HepG2 (cell line): ENCODE measurements at regions not wholly inside any gene's neighbourhood (a gene's known extent, or its start where the extent isn't known, plus 50 kb on each side); places are given as distances from the start of the nearest gene placed in this dataset.

Source experiments
- NR3C1 ChIP-seq: sonication (generic); formaldehyde crosslinking; IDR thresholded peaks from 2 replicates; pipeline ENCODE4 v1.4.0; 2020; ENCODE audit warnings: missing genetic modification reagents
- ZBTB43 ChIP-seq: sonication (generic); formaldehyde crosslinking; conservative IDR thresholded peaks from 2 replicates; pipeline ENCODE4 v1.4.0; 2020; ENCODE audit warnings: missing genetic modification reagents
- ZNF337 ChIP-seq: sonication (generic); formaldehyde crosslinking; IDR thresholded peaks from 2 replicates; pipeline ENCODE4 v1.5.1; 2020; ENCODE audit warnings: missing genetic modification reagents, low read depth, mild to moderate bottlenecking, borderline replicate concordance
- TF ChIP-seq, protein P1 (sequence below), 2 experiments: sonication (generic) in 1 of 2; formaldehyde crosslinking in 1 of 2; IDR thresholded peaks; 2 replicates each; pipeline versions ENCODE4 v1.6.1 to v1.9.0; 2014 to 2022; ENCODE audit warnings: antibody characterized with exemption in 1 of 2, borderline replicate concordance in 1 of 2, inconsistent platforms in 1 of 2, low read depth in 1 of 2, missing genetic modification reagents in 1 of 2
- TF ChIP-seq, protein P2 (sequence below): sonication (generic); formaldehyde crosslinking; IDR thresholded peaks from 2 replicates; pipeline ENCODE4 v1.4.0; 2020; ENCODE audit warnings: missing genetic modification reagents

- TF ChIP-seq, protein P1, sequence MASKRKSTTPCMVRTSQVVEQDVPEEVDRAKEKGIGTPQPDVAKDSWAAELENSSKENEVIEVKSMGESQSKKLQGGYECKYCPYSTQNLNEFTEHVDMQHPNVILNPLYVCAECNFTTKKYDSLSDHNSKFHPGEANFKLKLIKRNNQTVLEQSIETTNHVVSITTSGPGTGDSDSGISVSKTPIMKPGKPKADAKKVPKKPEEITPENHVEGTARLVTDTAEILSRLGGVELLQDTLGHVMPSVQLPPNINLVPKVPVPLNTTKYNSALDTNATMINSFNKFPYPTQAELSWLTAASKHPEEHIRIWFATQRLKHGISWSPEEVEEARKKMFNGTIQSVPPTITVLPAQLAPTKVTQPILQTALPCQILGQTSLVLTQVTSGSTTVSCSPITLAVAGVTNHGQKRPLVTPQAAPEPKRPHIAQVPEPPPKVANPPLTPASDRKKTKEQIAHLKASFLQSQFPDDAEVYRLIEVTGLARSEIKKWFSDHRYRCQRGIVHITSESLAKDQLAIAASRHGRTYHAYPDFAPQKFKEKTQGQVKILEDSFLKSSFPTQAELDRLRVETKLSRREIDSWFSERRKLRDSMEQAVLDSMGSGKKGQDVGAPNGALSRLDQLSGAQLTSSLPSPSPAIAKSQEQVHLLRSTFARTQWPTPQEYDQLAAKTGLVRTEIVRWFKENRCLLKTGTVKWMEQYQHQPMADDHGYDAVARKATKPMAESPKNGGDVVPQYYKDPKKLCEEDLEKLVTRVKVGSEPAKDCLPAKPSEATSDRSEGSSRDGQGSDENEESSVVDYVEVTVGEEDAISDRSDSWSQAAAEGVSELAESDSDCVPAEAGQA (IDR thresholded peaks at IDR 0.05; ENCODE audit: low read depth): no peak
- TF ChIP-seq, protein P1 (CRISPR knock-in tag; IDR thresholded peaks at IDR 0.05; ENCODE audit: borderline replicate concordance): no peak
- no peak for TF ChIP-seq NR3C1 (CRISPR knock-in tag)
- no peak for TF ChIP-seq ZNF337 (CRISPR knock-in tag)
- TF ChIP-seq, protein P2, sequence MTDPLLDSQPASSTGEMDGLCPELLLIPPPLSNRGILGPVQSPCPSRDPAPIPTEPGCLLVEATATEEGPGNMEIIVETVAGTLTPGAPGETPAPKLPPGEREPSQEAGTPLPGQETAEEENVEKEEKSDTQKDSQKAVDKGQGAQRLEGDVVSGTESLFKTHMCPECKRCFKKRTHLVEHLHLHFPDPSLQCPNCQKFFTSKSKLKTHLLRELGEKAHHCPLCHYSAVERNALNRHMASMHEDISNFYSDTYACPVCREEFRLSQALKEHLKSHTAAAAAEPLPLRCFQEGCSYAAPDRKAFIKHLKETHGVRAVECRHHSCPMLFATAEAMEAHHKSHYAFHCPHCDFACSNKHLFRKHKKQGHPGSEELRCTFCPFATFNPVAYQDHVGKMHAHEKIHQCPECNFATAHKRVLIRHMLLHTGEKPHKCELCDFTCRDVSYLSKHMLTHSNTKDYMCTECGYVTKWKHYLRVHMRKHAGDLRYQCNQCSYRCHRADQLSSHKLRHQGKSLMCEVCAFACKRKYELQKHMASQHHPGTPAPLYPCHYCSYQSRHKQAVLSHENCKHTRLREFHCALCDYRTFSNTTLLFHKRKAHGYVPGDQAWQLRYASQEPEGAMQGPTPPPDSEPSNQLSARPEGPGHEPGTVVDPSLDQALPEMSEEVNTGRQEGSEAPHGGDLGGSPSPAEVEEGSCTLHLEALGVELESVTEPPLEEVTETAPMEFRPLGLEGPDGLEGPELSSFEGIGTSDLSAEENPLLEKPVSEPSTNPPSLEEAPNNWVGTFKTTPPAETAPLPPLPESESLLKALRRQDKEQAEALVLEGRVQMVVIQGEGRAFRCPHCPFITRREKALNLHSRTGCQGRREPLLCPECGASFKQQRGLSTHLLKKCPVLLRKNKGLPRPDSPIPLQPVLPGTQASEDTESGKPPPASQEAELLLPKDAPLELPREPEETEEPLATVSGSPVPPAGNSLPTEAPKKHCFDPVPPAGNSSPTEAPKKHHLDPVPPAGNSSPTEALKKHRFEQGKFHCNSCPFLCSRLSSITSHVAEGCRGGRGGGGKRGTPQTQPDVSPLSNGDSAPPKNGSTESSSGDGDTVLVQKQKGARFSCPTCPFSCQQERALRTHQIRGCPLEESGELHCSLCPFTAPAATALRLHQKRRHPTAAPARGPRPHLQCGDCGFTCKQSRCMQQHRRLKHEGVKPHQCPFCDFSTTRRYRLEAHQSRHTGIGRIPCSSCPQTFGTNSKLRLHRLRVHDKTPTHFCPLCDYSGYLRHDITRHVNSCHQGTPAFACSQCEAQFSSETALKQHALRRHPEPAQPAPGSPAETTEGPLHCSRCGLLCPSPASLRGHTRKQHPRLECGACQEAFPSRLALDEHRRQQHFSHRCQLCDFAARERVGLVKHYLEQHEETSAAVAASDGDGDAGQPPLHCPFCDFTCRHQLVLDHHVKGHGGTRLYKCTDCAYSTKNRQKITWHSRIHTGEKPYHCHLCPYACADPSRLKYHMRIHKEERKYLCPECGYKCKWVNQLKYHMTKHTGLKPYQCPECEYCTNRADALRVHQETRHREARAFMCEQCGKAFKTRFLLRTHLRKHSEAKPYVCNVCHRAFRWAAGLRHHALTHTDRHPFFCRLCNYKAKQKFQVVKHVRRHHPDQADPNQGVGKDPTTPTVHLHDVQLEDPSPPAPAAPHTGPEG (CRISPR knock-in tag): no peak
- TF ChIP-seq ZBTB43 (CRISPR knock-in tag): no peak
Observed at GRCh38 chr2:142189501-142189900, 58.7 kb upstream of the LRP1B start (continued).
